ENCODE measurements at regions not wholly inside any gene's neighbourhood (a gene's known extent, or its start where the extent isn't known, plus 50 kb on each side); places are given as distances from the start of the nearest gene placed in this dataset.

GRCh38 chr14:105952222-105952621 lies 425.8 kb downstream of the TMEM121 start:
- TF ChIP-seq CTCF (IDR thresholded peaks at IDR 0.05) (no peak), POLR2A (IDR thresholded peaks at IDR 0.05) (no peak)
